GM12864 (cell line): ENCODE measurements at regions not wholly inside any gene's neighbourhood (a gene's known extent, or its start where the extent isn't known, plus 50 kb on each side); places are given as distances from the start of the nearest gene placed in this dataset.

ENCODE experiments used
- DNase-seq: peaks from one replicate; pipeline ENCODE4 v3.0.0-alpha.2; 2011; ENCODE audit warnings: low read depth
- H3K4me3 ChIP-seq: 2 replicates; pipeline ENCODE4 v1.5.1; 2011; ENCODE audit warnings: mild to moderate bottlenecking, low read depth, low read length, control low read depth
- TF ChIP-seq, protein P1 (sequence below): IDR thresholded peaks from 2 replicates; pipeline ENCODE4 v1.5.1; 2011; ENCODE audit warnings: low read depth, mild to moderate bottlenecking, moderate library complexity, low read length, control low read depth, inconsistent platforms; ENCODE audit errors: missing control alignments

DNA sequence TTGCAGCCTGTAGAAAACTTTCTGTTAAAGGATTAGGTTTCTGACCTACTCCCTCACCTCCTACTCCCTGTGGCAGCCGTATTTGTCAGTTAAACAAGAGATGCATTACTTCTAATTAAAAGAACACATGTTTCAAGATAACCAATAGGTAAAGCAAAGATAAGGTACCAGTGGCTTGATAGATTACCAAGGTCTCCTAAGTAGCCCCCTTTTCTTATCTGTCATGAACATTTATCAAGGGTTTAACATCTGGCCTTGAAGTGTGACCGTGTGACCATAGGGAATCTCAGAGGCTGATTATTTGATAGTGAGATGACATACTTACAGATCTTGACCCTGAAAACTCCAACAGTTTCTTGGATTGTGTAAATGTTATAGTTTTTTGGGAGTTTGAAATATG, 764.0 kb upstream of the EDIL3 start:
- TF ChIP-seq, protein P1, sequence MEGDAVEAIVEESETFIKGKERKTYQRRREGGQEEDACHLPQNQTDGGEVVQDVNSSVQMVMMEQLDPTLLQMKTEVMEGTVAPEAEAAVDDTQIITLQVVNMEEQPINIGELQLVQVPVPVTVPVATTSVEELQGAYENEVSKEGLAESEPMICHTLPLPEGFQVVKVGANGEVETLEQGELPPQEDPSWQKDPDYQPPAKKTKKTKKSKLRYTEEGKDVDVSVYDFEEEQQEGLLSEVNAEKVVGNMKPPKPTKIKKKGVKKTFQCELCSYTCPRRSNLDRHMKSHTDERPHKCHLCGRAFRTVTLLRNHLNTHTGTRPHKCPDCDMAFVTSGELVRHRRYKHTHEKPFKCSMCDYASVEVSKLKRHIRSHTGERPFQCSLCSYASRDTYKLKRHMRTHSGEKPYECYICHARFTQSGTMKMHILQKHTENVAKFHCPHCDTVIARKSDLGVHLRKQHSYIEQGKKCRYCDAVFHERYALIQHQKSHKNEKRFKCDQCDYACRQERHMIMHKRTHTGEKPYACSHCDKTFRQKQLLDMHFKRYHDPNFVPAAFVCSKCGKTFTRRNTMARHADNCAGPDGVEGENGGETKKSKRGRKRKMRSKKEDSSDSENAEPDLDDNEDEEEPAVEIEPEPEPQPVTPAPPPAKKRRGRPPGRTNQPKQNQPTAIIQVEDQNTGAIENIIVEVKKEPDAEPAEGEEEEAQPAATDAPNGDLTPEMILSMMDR: no peak
- DNase-seq: no peak
- no peak overlapping the region for H3K4me3 ChIP-seq

DNA sequence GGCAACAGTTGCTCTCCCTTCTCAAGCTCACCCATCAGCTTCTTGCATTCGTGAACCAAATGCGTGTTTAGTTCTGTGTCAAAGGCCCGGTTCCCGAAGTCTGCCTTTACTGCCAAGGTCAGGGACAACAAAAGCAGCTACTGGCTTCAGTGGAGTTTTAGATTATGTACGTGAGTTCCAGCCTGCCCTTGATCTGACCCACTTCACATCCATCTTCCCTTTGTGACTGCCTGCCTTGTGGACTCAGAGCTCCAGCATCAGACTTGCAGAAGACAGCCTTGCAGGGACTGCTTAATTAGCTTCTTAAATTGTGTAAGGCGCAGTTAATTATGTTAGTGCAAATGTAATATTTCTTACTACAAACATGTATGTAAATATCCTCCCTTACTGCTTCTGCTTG, 774.7 kb upstream of the EDIL3 start:
- H3K4me3 ChIP-seq: no peak overlapping the region
- TF ChIP-seq, protein P1: no peak
- DNase-seq: no peak

DNA sequence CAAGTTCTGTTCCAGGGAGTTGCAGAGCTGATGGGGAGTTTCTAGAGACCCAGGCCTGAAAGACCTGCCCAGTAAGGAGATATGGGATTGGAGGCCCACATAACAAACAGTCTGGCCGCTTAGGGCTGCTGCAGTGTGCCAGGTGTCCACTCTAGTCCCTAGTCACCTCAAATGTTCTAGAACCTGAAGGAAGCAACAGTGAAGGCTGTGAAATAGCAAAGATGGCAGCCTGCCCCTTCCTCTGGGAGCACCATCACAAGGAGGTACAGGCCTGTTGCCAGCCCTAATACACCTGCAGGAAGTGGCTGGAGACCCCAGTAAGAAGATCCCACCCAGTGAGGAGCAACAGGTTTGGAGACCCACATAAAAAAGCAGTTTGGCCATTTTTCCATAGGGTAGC, 783.8 kb upstream of the EDIL3 start:
- TF ChIP-seq, protein P1: no peak
- DNase-seq: no peak

DNA sequence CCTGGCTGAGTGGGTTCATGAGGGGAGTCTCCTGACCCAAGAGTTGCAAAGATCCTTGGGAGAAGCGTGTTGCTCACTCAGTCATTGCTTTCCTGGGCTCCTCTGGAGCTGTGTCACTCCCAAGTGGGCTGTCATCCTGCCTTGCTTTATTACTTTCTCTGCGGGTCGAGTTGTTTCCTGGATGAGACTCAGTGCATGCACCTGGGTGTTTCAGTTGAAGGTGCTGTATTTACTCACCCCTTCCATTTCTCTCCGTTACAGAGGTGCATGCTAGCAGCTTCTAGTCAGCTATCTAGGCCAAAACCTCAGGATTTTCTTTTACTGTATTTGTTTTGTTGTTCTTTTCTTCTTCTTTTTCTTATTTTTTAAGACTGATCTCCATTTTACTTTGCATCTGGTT, 785.5 kb upstream of the EDIL3 start:
- DNase-seq: no peak
- TF ChIP-seq, protein P1: no peak
- no peak overlapping the region for H3K4me3 ChIP-seq

More for the DNA sequence above, 783.8 kb upstream of the EDIL3 start:
- H3K4me3 ChIP-seq: no peak overlapping the region

DNA sequence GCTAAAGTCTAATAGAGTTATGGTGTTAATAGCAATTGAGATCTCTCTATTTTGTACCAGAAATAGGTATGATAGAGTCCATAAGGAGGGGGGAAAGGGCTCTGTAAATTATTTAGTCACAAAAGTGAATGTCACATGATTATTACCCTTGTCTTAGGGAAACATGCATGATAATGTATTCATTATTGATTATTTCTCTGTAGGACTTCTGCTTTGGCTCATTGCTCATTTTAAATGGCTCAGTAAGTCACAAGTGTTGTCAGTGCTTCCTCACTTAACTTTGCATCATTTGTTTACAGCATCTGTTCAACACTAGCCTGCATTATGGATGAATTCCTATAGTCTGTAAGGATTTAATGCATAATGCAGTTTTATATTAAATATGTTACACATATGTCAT, 788.8 kb upstream of the EDIL3 start:
- no peak for DNase-seq
- TF ChIP-seq, protein P1: no peak

DNA sequence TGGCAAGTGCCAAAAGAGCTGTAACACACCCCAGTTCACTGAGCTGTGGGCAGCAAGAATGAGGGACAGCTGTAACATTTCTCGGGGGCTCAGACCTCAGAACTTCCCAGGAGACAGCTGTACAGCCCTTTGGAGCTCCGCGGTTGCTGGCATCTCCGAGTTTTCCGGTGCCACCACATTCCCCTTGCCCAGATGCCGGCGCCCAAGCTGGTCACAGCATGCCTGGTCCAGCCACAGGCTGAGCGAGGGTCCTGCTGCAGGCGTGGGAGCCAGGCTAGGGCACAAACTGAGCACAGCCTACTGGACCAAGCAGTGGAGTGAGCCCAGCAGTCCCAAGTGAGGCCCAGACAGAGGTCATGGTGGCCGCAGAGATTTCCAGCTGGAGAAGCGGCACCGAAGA, 797.7 kb upstream of the EDIL3 start:
- DNase-seq: no peak
- no peak overlapping the region for H3K4me3 ChIP-seq
- TF ChIP-seq, protein P1: no peak

More for the DNA sequence above, 788.8 kb upstream of the EDIL3 start:
- no peak overlapping the region for H3K4me3 ChIP-seq

DNA sequence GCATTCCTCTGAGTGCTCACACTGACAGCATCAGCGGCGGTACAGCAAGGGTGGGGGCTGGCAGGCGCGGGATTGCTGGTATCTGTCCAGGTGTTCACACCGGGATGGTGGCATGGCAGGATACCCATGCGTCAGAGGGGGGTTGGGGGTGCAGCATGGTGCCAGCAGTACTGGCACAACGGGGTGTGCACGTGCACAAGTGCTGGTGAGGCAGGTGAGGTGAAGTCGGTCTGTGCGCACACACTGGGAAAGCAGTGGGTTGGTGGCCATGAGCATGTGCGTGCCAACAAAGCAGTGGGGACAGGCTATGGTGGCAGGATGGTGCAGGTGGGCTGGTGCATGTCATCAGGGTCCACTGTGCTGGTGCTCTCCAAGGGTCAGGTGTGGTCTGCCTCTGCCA, 819.6 kb upstream of the EDIL3 start:
- TF ChIP-seq, protein P1: no peak
- DNase-seq: no peak
- no peak overlapping the region for H3K4me3 ChIP-seq
